ENCODE measurements at regions not wholly inside any gene's neighbourhood (a gene's known extent, or its start where the extent isn't known, plus 50 kb on each side); places are given as distances from the start of the nearest gene placed in this dataset.
"Not testable (repeated sequence)": the region's sequence is repeated elsewhere in the genome, so short reads cannot be mapped to it uniquely, and the experiment has no call there.

GRCh38 chr2:89775885-89776284 lies 1084.4 kb downstream of the RPIA start:
- H3K9me3 ChIP-seq: peaks cover 0 to 13% of the 10 kb centered on the region in 2 donors
- 79 to 82% (median 82%) methylated on average over 15 of the region's 15 CpGs for WGBS, 3 donors

DNA sequence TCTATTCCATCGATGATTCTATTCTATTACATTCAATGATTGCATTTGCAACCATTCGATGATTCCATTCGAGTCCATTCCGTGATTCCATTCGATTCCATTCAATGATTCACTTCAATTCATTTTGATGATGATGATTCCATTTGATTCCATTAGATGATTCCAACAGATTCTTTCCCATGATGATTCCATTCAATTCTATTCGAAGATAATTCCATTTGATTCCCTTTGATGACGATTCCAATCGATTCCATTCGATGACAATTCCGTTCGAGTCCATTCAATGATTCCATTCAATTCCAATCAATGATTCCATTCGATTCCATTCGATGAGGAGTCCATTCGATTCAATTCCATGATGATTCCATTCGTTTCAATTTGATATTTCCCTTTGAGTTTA lies 1088.8 kb downstream of the RPIA start:
- Histone ChIP-seq H3K9me3 (peaks cover 0 to 9% of the 10 kb centered on the region in 2 donors), H3K27ac (no peak overlapping the region), H3K4me1 (ENCODE audit: insufficient read depth) (no peaks in the 10 kb centered on the region), H3K27me3 (no peaks in the 10 kb centered on the region), H3K36me3 (no peaks in the 10 kb centered on the region), H3K4me3 (no peak overlapping the region)
- no peak for DNase-seq
- WGBS, 3 donors: 73 to 83% (median 80%) methylated on average over 15 of the region's 15 CpGs
- TF ChIP-seq EP300 (IDR thresholded peaks at IDR 0.05): no peak
- TF ChIP-seq CTCF (IDR thresholded peaks at IDR 0.05): no peak
- TF ChIP-seq POLR2A (IDR thresholded peaks at IDR 0.05): no peak
- intact Hi-C loops (cut with DNase I): no loop called here

More at GRCh38 chr2:89775885-89776284, 1084.4 kb downstream of the RPIA start:
- no peak for TF ChIP-seq POLR2A (IDR thresholded peaks at IDR 0.05)
- no peak for TF ChIP-seq CTCF (IDR thresholded peaks at IDR 0.05)
- no peak for TF ChIP-seq EP300 (IDR thresholded peaks at IDR 0.05)
- H3K4me1 ChIP-seq (ENCODE audit: insufficient read depth): no peaks in the 10 kb centered on the region
- no peaks in the 10 kb centered on the region for H3K36me3 ChIP-seq
- DNase-seq: no peak
- no peak overlapping the region for H3K27ac ChIP-seq
- intact Hi-C loops (cut with DNase I): loop anchor here in 1 of 4 donors (5.0 kb wide), 1 partner anchor 36 kb away; no protein-coding TSS in a partner anchor
- no peaks in the 10 kb centered on the region for H3K27me3 ChIP-seq
- no peak overlapping the region for H3K4me3 ChIP-seq

DNA sequence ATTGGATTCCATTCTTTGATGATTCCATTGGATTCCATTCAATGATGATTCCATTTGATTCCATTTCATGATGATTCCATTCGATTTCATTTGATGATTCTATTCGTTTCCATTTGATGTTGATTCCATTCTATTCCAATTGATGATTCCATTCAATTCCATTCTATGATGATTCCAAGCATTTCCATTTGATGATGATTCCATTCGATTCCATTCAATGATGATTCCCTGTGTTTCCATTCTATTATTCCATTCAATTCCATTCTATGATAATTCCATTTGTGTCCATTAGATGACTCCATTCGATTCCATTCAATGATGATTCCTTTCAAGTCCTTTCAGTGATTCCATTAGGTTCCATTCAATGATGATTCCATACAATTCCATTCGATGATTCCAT lies 1090.5 kb downstream of the RPIA start:
- Histone ChIP-seq H3K4me3 (no peak overlapping the region), H3K36me3 (no peaks in the 10 kb centered on the region), H3K27ac (no peak overlapping the region), H3K4me1 (ENCODE audit: insufficient read depth) (no peaks in the 10 kb centered on the region), H3K27me3 (no peaks in the 10 kb centered on the region), H3K9me3 (no peaks in the 10 kb centered on the region)
- intact Hi-C loops (cut with DNase I): no loop called here
- DNase-seq: no peak
- TF ChIP-seq EP300 (IDR thresholded peaks at IDR 0.05) (no peak), POLR2A (IDR thresholded peaks at IDR 0.05) (no peak), CTCF (IDR thresholded peaks at IDR 0.05) (no peak)
- WGBS, 3 donors: 48 to 59% (median 50%) methylated on average over 5 of the region's 5 CpGs

GRCh38 chr2:89784960-89785359 lies 1093.5 kb downstream of the RPIA start:
- DNase-seq: no peak
- no peak for TF ChIP-seq CTCF (IDR thresholded peaks at IDR 0.05)
- TF ChIP-seq EP300 (IDR thresholded peaks at IDR 0.05): no peak
- TF ChIP-seq POLR2A (IDR thresholded peaks at IDR 0.05): no peak
- Histone ChIP-seq H3K27ac (no peak overlapping the region), H3K36me3 (no peaks in the 10 kb centered on the region), H3K9me3 (no peaks in the 10 kb centered on the region), H3K4me1 (ENCODE audit: insufficient read depth) (no peaks in the 10 kb centered on the region), H3K27me3 (no peaks in the 10 kb centered on the region), H3K4me3 (no peak overlapping the region)
- intact Hi-C loops (cut with DNase I): no loop called here
- WGBS, 3 donors: 78 to 86% (median 80%) methylated on average over 16 of the region's 16 CpGs

- H3K9me3 ChIP-seq; intact Hi-C loops (cut with DNase I): not testable (repeated sequence)
Measured at GRCh38 chr2:89785528-89785927, 1094.1 kb downstream of the RPIA start.

DNA sequence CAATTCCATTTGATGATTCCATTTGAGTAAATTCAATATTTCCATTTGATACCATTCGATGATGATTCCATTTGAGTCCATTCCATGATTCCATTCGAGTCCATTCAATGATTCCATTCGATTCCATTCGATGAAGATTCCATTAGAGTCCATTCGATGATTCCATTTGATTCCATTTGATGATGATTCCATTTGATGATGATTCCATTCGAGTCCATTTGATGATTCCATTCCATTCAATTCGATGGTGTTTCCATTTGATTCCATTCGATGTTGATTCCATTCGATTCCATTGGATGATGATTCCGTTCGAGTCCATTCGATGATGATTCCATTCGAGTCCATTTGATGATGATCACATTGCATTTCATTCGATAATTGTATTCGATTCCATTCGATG lies 1095.2 kb downstream of the RPIA start:
- DNase-seq; intact Hi-C loops (cut with DNase I); H3K4me3 ChIP-seq; H3K4me1 ChIP-seq (ENCODE audit: insufficient read depth); H3K9me3 ChIP-seq; H3K36me3 ChIP-seq; H3K27ac ChIP-seq; H3K27me3 ChIP-seq: not testable (repeated sequence)
- 70 to 77% (median 76%) methylated on average over 16 of the region's 16 CpGs for WGBS, 3 donors

More at GRCh38 chr2:89785528-89785927, 1094.1 kb downstream of the RPIA start:
- H3K36me3 ChIP-seq; H3K4me1 ChIP-seq (ENCODE audit: insufficient read depth); H3K27ac ChIP-seq; H3K4me3 ChIP-seq; H3K27me3 ChIP-seq; DNase-seq: not testable (repeated sequence)
- WGBS, 3 donors: 75 to 80% (median 80%) methylated on average over 15 of the region's 15 CpGs

DNA sequence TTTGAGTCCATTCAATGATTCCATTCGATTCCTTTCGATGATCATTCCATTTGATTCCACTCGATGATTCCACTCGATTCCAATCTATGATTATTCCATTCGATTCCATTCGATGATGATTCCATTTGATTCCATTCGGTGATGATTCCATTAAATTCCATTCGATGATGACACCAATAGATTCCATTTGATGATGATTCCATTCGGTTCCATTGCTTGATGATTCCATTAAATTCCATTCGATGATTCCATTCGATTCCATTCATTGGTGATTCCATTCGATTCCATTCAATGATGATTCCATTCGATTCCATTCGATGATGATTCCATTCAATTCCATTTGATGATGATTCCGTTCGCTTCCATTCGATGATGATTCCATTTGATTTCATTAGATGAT lies 1104.1 kb downstream of the RPIA start:
- WGBS, 3 donors: 77 to 85% (median 83%) methylated on average over 17 of the region's 17 CpGs
- H3K27ac ChIP-seq; H3K27me3 ChIP-seq; DNase-seq; H3K9me3 ChIP-seq; intact Hi-C loops (cut with DNase I); H3K4me3 ChIP-seq; H3K4me1 ChIP-seq (ENCODE audit: insufficient read depth); H3K36me3 ChIP-seq: not testable (repeated sequence)
